ENCODE measurements at regions not wholly inside any gene's neighbourhood (a gene's known extent, or its start where the extent isn't known, plus 50 kb on each side); places are given as distances from the start of the nearest gene placed in this dataset.
A peak's percentile ranks its signal among the peaks of the same experiment; 100 is the strongest.
"Not testable (repeated sequence)": the region's sequence is repeated elsewhere in the genome, so short reads cannot be mapped to it uniquely, and the experiment has no call there.

DNA sequence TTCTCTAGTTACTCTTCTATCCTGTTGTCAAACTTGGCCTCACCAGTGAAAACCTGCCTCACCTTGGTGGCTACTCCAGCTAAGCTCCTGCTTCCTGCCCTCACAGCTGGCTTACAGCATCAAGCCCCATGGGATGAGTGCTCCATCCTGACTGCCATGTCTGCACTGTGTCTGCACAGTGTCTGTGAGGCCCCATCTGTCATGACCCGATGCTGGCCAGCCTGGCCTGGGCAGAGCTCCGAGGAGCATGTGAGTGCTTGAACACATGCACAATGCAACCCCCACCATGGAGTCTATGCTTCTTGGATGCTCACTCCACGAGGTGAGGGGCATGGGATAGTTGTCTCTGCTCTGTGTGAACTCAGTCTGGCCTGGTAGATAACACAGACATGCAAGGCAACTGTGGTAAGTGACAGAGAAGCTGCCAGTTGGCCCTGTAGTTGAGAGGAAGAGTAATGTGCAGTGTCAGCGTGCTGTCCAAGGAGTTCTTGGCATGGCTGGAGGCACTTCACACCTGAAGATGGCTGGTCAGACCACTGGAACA is 207.1 kb upstream of the ZNF32 start:
- no peak for DNase-seq

DNA sequence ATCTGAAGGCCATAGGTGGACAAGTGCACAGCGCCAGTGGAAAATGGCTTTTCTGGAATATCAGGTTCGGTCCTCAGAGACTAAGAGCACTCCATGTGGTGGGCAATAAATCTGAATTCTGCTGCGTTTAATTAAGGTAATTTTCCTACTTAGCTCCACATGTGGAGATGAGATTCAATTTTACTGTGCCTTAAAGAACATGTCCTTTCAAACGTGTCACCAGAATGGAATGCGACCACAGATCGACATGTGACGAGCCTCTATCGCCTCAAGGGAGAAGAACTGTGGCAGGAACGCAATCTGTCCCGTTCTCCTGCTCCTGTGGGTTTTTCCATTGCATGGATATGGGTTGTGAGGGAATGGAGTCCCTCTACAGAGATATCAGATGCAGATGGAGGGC is 205.3 kb upstream of the ZNF32 start:
- no peak for DNase-seq

DNA sequence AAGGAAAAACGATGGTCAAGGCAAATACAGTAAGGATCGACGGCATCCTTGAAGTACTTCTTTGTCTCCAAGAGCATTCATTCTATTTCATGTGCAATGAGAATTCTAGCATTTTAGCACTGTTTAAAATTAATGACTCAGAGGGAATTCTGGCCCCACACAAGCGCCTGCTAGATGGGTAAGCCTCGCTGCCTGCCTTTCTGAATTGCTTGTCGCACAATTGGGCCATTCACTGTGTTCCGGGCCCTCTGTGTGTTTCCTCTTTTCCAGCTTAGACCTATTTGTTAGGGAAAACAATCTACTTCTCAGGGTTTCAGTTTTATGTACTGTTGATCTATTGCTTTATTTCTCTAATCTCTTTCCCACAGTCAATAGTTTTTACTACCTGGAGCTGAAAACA is 204.7 kb upstream of the ZNF32 start:
- no peak for DNase-seq

DNA sequence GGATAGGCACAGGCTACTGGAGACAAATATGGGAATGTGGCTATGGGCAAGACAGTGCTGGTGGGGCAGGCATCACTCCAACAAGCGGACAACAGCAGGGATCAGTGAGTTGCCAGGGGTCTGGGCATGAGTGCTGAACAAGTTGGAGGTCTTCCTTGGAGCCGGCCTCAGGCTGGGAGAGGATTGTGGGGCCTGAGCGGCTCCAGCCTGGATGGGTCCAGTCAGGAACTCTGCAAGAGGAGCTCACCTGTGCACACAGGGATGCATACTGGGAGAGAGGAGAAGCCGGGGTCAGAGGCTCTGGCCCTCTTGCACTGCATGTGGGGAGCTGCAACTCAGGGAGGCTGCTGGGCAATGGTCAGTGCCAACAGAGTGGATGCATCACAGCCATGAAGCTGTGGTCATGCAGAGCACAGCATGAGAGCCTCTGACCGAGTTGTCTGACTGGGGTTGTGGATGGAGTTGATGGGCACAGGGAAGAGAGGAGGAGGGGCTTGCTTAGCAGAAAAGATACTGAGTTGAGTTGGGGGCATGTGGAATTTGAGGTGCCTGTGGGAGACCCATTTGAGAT is 204.0 kb upstream of the ZNF32 start:
- DNase-seq: no peak

DNA sequence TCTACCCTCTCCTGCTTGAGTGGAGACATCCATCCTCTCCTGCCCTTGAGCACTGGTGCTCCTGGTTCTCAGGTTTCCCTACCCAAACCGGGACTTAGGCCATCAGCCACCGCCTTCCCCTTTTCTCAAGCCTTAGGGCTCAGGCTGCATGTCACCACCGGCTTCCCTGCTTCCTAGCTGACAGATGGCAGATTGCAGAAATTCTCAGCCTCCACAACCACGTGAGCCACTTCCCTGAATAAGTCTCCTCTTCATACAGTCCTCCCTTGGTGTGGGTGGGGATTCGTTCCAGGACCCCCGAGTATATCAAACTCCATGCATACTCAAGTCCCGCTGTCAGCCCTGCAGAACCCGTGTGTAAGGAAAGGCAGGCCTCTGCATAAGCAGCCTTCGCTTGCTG is 203.5 kb upstream of the ZNF32 start:
- no peak for DNase-seq

DNA sequence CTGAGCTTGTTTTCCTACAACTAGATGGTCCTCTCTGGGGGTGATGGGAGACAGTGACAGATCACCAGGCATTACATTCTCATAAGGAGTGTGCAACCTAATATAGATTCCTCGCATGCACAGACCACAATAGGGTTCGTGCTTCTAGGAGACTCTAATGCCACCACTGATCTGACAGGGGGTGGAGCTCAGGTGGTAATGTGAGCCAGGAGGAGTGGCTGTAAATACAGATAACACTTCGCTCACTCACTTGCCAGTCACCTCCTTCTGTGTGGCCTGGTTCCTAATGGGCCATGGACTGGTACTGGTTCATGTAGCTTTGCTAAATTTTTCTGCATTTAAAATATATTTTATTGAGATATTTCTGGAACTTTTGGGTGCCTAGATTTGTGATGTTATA is 202.3 kb upstream of the ZNF32 start:
- DNase-seq: no peak

DNA sequence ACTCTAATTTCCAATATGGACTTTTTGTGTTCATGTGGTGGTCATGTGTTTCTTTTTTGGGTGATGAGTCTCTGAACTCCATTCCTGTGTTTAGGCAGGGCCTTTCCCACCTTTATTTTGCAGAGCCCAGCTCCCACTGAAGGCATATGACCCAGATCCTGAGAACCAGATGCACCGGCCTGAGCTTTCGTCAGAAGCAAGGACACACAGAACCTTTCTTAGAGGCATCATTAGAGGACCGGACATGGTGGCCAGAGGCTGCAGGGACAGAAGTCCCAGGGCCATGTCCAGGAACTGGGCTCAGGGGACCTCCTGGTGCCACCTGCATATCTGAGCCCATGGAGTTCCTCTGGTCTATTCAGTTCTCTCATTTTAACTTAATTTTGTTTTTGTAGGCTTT is 200.9 kb upstream of the ZNF32 start:
- DNase-seq: no peak

DNA sequence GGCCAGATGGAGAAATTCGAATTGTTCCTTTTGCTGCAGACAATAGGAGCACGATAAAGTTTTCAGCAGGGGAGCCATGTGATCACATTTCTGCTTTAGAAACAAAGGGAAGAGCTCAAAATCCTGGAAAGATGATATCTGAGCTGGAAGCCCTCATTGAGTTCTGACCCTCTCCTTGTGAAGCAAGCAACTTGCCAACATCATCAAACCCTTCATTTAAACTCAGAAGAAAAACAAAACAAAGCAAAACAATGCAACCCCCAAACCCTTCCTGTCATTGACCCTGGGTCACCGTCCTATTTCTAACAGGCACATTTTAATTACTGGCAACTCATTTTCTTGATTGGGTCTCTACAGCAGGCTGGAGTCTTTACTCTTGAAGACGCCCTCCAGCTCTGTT is 198.3 kb upstream of the ZNF32 start:
- peak; percentile 52 for DNase-seq

DNA sequence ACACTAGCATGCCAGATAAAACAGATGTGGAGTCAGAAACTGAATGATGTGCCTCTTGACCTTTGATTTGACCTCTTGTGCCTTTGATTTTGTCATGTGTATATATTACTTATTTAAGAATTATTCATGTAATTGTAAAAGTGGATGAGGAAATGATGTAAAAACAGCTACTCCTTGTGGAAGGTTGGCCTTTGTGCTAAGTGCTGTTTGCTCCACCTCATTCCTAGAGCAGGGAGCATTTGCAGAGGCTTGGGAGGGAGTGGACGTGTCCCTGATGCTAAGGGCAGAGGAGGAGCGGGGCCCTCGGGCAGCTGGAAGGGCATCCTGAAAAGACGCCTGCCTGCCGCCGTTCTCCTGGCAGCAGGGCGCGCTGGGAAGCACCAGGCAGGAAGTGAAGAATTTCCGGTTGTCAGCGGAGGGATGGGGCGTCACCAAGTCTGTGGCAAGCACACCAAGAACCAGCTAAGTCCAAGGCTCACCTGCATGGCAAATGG is 197.6 kb upstream of the ZNF32 start:
- DNase-seq: no peak

DNA sequence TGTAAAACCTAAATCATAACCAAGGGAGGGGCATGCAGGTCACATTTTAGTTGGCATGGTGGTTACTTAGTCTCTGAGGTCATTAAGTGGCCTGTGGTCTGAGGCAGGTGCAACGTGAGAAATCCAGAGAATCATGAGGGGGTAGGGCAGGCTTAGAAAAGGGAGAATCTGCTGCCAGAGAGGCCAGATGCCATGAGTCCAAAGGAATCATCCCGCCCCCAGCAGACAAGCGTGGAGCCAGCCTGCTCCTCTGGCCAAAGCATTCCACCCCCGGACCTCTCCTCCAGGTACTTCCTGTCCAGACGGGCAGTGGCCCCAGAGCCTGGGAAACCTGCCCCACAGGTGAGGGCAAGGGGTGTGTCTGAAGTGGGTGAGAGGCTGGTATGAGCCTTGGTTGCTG is 196.4 kb upstream of the ZNF32 start:
- DNase-seq: no peak

DNA sequence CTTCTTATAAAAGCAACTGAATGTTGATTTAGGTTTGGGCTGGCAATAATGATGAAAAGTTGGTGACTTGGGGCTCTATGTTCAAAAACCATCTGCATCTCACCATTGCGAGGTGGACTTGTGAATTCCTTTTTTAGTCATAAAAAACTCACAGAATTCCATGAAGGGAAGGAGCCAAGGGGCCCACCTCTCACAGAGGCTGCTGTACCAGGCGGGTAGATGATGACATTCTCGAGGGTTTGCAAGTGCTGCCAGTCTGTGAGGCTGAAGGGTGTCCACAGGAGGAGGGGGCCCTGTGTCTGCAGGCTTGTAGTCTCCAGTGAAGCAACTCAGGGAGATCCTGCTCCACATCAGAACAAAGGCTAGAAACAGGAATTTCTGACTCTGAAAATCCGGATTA is 195.5 kb upstream of the ZNF32 start:
- no peak for DNase-seq

DNA sequence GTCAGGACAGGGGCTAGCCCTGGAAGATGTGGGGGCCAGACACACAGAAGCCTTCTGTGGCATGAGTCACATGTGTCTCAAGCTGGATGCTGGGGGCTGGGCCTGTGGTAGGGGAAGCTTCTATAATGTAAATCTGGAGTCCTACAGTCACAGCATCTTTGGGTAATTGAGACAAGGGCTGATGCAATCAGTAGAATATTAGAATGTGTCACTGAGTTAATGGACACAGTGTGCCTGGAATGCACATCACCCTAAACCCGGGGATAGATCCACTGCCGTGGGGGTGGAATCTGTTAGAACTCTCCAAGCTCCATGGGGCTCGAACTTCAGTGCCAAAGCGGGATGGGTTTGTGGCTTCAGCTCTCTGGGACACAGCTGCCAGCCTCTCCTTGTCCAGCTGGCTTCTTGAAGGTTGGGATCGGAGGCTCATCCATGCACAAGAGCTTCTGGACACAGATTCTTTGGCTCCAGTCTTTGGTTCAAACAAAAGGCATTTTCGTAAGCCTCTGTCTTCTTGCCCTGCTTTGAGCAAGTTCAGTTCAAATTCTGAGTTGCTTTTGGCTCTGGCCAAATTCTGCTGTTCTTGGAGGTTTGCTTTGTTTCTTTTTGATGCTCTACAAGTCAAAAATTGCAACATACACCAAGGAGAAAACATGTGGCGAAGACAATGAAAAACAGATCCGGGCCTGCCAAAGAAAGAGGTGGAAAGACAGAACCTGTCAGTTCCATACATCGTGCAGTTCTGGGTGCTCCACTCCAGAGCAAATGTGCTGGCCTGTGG is 194.8 kb upstream of the ZNF32 start:
- DNase-seq: no peak

DNA sequence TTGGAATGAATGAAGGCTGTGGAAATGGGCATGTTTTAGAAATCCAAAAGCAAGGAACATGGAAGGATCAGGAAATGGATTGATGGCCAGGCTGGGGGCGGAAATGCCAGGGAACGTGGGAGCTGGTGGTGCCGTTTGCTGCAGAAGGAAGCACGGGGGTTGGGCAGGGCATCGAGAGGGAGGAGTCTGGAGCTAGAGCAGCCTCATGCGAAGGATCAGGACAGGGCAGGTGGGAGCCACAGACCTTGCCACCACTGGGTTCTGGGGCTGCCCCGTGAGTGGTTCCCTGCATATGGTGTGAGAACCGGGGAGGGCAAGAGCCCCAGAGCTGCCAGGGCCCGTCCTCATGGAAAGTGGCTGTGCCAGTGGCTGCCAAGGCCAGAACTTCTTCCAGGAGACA is 193.8 kb upstream of the ZNF32 start:
- no peak for DNase-seq

DNA sequence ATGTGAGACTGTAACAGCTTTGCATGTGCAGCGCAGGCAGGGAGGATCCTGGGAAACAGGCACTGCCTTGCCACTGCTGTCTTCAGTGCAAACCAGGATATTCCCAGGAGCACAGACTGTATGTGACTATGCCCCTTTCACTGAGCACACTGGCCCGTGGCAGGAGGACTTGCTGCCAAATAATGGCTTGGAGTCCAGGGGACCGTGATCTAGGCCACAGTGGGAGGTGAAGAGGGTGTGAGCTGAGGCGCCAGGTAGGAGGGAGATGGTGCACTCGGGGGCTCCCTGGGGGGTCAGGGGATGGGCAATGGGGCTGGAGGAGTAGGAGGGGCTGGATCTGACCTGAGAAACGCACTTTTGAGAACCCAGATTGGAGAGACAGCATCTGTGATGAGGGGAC is 193.4 kb upstream of the ZNF32 start:
- no peak for DNase-seq

DNA sequence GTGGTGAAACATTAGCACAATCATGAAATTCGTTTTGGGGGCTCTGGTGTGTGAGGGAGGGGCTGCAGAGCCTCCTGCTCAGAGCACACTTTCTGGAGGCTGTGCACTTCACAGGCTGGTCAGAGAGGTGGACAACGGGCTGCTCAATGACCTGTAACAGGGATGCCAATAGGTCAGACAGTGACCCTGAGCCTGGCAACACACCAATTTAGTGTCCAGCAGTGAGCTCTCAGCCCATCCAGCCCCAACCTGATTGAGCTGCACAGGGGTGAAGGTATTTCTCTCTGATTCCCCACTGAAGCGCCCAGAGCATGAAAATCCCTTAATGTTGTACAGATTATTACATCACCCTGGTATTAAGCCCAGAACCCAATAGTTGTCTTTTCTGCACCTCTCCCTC is 191.3 kb upstream of the ZNF32 start:
- no peak for DNase-seq

DNA sequence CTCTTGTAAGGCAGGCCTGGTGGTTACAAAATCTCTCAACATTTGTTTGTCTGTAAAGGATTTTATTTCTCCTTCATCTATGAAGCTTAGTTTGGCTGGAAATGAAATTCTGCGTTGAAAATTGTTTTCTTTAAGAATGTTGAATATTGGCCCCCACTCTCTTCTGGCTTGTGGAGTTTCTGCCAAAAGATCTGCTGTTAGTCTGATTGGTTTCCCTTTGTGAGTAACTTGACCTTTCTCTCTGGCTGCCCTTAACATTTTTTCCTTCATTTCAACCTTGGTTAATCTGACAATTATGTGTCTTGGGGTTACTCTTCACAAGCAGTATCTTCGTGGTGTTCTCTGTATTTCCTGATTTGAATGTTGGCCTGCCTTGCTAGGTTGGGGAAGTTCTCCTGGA is 186.1 kb upstream of the ZNF32 start:
- not testable (repeated sequence) for DNase-seq

DNA sequence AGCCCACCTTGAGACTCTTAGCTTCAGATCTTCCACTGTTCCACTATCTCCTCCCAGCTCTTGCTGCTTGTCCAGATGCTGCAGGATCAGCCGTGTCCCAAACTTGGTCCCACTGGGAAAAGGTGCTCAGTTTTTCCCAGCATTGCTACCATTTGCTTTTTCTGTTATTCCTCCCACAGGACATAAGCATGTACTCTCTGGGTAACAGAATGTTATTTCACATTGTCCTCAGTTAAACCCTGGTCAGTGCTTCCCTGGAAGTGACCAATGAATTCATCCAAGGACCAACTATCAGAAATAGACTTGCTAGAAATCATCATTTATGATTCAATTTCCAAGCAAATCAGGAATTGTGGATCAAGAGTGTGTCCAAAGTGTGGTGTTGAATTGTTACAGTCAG is 179.2 kb upstream of the ZNF32 start:
- DNase-seq: no peak

DNA sequence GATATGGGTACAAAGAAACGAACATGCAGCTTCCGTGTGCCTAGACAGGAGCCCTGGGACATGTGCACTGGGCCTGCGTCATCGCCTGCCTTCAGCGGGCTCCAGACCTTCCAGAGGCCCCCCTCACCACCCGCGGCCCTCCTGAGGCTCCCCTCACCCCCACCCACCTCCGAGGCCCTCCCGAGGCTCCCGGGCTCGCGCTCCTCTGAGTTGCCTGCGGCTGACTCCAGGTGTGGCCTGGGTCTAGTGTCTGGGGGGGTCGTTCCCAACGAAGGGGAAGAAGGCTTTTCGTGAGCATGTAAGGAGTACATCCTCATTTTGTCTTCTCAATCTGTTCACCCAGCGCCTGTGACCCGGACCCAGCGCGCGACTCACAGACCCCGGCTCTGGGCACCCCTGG is 177.3 kb upstream of the ZNF32 start:
- DNase-seq: no peak

DNA sequence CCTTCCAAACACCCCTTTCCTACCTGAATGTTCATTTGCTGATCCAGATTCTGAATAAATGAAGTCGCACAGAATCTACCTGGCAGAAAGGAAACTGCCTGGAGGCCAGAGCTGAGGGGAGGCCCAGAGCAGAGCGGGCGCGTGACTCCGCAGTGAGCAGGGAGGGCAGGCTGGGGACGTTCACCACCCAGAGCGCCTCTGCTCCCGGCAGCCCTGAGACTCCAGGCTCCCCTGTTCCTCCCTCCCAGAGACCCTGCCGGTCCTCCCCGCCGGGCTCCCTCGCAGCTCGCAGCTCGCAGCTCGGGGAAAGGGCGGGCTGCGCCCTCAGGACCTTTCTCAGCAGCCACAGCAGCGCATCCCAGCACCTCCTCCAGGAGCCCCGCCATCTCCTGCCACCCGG is 176.7 kb upstream of the ZNF32 start:
- DNase-seq: no peak

DNA sequence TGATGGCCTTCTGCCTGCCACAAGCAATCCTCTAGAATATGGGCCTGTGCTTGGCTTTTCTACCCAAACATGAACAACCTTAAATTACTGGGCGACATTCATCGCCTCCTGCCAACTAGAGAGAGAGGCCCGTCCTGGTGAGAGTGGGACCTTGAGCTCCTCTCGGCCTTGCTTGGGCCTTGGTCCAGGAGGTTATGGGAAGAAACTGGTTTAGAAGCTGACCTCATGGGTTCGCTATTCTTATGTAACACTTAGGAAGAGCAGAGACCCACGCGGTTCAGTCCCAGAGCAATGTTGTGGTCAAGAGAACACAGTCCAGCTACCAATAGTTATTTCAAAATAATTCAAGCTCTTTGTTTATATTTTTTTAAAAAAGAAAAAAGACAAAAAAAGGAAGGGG is 176.3 kb upstream of the ZNF32 start:
- DNase-seq: no peak

DNA sequence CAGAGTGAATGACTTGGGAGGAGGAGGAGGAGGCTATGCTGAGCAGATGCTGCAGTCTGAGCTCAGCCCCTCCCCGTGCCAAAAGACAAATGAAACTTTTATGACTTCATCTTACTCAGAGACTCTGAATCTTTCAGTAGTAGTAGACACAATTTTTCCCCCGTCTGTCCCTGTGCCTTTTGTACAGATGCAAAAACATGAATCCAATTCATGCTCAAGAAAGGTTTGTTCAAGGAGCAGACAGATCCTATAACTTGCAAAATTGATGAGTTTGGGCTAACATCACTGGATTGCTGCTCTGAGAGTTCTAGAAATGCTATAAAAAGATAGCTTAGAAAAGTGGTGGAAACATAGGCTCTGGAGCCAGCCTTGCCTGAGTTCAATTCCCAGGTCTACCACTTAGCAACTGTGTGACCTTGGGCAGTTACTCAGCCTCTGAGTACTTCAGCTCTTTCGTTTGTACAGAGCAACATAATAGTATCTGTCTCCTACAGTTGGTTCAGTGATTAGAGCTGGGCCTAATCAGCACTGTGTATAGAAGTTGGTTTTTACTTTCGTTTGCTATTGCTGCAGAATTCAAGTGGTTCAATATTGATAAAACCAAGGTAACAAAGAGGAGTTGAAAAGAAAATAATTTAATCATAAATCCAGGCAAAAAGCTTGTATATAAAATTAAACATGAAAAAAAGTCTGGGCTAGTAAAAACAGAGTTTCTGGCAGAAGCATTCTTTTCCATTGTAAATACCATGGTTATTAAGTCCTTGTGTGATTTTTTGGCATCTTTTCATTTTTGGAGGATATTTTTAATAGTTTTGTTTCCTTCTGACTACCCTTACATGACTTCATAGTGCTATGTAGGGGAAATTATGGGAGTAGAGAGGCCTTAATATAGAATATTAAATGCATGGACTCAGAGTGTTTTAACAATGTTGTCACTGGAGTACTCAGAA is 174.2 kb upstream of the ZNF32 start:
- DNase-seq: no peak

DNA sequence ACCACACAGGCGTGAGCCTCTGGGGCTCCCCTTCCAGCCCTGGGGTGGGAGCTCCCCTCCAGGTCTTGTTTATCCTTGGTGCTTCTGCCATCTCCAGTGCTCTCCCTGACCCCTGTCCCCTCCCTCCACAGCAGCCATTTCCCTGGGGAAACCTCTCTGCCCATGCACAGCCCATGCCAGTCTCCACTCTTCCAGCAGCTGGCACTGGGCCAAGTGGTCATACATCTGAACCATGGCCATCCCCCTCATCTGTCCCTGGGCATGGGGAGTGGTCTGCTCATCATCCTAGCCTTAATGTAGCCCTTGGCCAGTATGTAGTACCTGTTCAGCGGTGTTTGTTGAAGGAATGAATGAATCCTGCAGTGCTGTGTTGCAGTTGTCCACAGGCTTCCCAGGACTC is 172.4 kb upstream of the ZNF32 start:
- no peak for DNase-seq

DNA sequence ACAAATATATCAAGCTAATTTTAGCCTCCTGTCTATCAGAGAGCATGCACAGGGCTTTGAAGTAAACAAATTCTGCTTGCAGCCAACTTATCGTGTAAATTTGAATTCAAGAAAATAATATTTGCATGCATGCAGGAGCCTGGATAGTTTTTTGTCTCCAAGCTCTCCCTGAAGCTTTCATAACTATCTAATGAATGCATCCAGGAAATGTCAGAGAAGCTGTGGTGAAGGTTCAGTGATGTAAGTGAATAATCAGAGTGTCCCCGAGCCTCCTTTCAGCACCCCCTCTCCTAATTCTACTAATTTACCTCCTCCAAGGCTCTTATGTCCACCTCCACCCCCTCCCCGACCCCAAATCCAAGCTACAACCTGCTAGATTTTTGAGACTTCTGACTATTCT is 172.0 kb upstream of the ZNF32 start:
- no peak for DNase-seq

All from renal pelvis (tissue), 1 donor.